Activated CD4-positive, alpha-beta T cell treated with anti-CD3 and anti-CD28 coated beads, Interleukin-2, amount 10 ng/mL, durations not matched to agents 24 days and 14 days (primary cell): ENCODE measurements at regions not wholly inside any gene's neighbourhood (a gene's known extent, or its start where the extent isn't known, plus 50 kb on each side); places are given as distances from the start of the nearest gene placed in this dataset.
"Not testable (repeated sequence)": the region's sequence is repeated elsewhere in the genome, so short reads cannot be mapped to it uniquely, and the experiment has no call there.

ENCODE experiments used
- DNase-seq: peaks from one replicate; pipeline ENCODE4 v3.0.0; 2022
- H3K27ac Mint-ChIP-seq: one replicate; pipeline ENCODE4 v1.8.0; 2022; ENCODE audit warnings: mild to moderate bottlenecking, mixed read lengths
- H3K27me3 Mint-ChIP-seq: one replicate; pipeline ENCODE4 v1.8.0; 2022; ENCODE audit warnings: mixed read lengths
- H3K36me3 Mint-ChIP-seq: one replicate; pipeline ENCODE4 v1.8.0; 2022; ENCODE audit warnings: low read depth, mild to moderate bottlenecking, mixed read lengths
- H3K4me1 Mint-ChIP-seq: one replicate; pipeline ENCODE4 v1.8.0; 2021; ENCODE audit warnings: mixed read lengths
- H3K4me3 Mint-ChIP-seq: one replicate; pipeline ENCODE4 v1.8.0; 2022; ENCODE audit warnings: mild to moderate bottlenecking, moderate library complexity, mixed read lengths
- H3K9me3 Mint-ChIP-seq: one replicate; pipeline ENCODE4 v1.8.0; 2021; ENCODE audit warnings: mixed read lengths
- intact Hi-C: fragments of 100-400 bp; cut with micrococcal nuclease; formaldehyde crosslinking; loops from one replicate; pipeline ENCODE4 v1.15.1; 2023

- Mint-ChIP-seq H3K9me3 (no peaks in the 10 kb centered on the region), H3K36me3 (no peaks in the 10 kb centered on the region), H3K4me3 (no peak overlapping the region), H3K27ac (no peak overlapping the region), H3K27me3 (peaks cover 2% of the 10 kb centered on the region), H3K4me1 (no peaks in the 10 kb centered on the region)
- DNase-seq, result no peak
- intact Hi-C loops, result no loop called here
Observed at GRCh38 chr6:167237438-167238145, 53.5 kb upstream of the UNC93A start.

- no peak for DNase-seq
- H3K27ac Mint-ChIP-seq, result no peak overlapping the region
- H3K27me3 Mint-ChIP-seq, result no peaks in the 10 kb centered on the region
- H3K4me1 Mint-ChIP-seq, result no peaks in the 10 kb centered on the region
- no peaks in the 10 kb centered on the region for H3K36me3 Mint-ChIP-seq
- no peaks in the 10 kb centered on the region for H3K9me3 Mint-ChIP-seq
- intact Hi-C loops, result no loop called here
- no peak overlapping the region for H3K4me3 Mint-ChIP-seq
Observed at GRCh38 chr6:167238146-167238693, 52.9 kb upstream of the UNC93A start.

- no peaks in the 10 kb centered on the region for H3K9me3 Mint-ChIP-seq
- H3K27me3 Mint-ChIP-seq, result no peaks in the 10 kb centered on the region
- H3K36me3 Mint-ChIP-seq, result no peaks in the 10 kb centered on the region
- no peak overlapping the region for H3K27ac Mint-ChIP-seq
- no peak overlapping the region for H3K4me3 Mint-ChIP-seq
- DNase-seq, result no peak
- H3K4me1 Mint-ChIP-seq, result no peaks in the 10 kb centered on the region
- intact Hi-C loops, result no loop called here
Observed at GRCh38 chr6:167238694-167239467, 52.2 kb upstream of the UNC93A start.

GRCh38 chr6:167239470-167239869, 51.6 kb upstream of the UNC93A start:
- H3K36me3 Mint-ChIP-seq, H3K9me3 Mint-ChIP-seq, H3K4me1 Mint-ChIP-seq, intact Hi-C loops, DNase-seq, H3K27me3 Mint-ChIP-seq, H3K4me3 Mint-ChIP-seq, H3K27ac Mint-ChIP-seq: not testable (repeated sequence)

- intact Hi-C loops, result no loop called here
- Mint-ChIP-seq H3K4me1 (no peaks in the 10 kb centered on the region), H3K27me3 (no peaks in the 10 kb centered on the region), H3K9me3 (no peaks in the 10 kb centered on the region), H3K36me3 (no peaks in the 10 kb centered on the region), H3K4me3 (no peak overlapping the region), H3K27ac (no peak overlapping the region)
- DNase-seq, result no peak
Observed at GRCh38 chr6:167240034-167240541, 51.0 kb upstream of the UNC93A start.
